ENCODE measurements at regions not wholly inside any gene's neighbourhood (a gene's known extent, or its start where the extent isn't known, plus 50 kb on each side); places are given as distances from the start of the nearest gene placed in this dataset.

- POLR2A ChIA-PET, result no interaction called here
- H4K20me1 ChIP-seq (replicated peaks; ENCODE audit: control insufficient read depth, insufficient read depth, low read length), result no peaks in the 10 kb centered on the region
- CTCF ChIA-PET (ENCODE audit: low intra/inter-chr PET ratio), result no interaction called here
- WGBS (ENCODE audit: insufficient coverage, low coverage, missing lambda C conversion rate), result 0% methylated on average over 2 of the region's 2 CpGs
- H3K4me3 ChIP-seq, result no peak overlapping the region
- intact Hi-C loops (cut with micrococcal nuclease) (no loop called here), in situ Hi-C loops (cut with MboI) (no loop called here)
- no peaks in the 10 kb centered on the region for H3K9me1 ChIP-seq (ENCODE audit: control insufficient read depth, insufficient read depth, low read length)
- H3K79me2 ChIP-seq (ENCODE audit: control insufficient read depth, insufficient read depth, low read length), result no peaks in the 10 kb centered on the region
- no peaks in the 10 kb centered on the region for H3K36me3 ChIP-seq (ENCODE audit: control insufficient read depth, insufficient read depth, low read length)
- ATAC-seq (no peak), DNase-seq (ENCODE audit: extremely low read depth in 1 of 4, low spot score in 3 of 4) (no peak), FAIRE-seq (no peak)
- BruUV-seq (replicated peaks), result no TSS peak
- H3K4me2 ChIP-seq (ENCODE audit: insufficient read depth, low read length), result no peak overlapping the region
- no peaks in the 10 kb centered on the region for H3K4me1 ChIP-seq (replicated peaks in 1 of 2; ENCODE audit: control insufficient read depth in 2 of 2, insufficient read depth in 2 of 2, low read length in 2 of 2)
- H3K9me3 ChIP-seq (replicated peaks; ENCODE audit: control insufficient read depth, insufficient read depth, low read depth, low read length), result no peaks in the 10 kb centered on the region
- no peak overlapping the region for H2AFZ ChIP-seq (ENCODE audit: low read depth, low read length)
- H3K9ac ChIP-seq (ENCODE audit: insufficient read depth in 1 of 2, low read depth in 2 of 2, low read length in 2 of 2), result no peak overlapping the region
- no peaks in the 10 kb centered on the region for H3K27me3 ChIP-seq (ENCODE audit: control insufficient read depth in 2 of 2, insufficient read depth in 2 of 2, low read length in 2 of 2)
- no peak for TF ChIP-seq DNMT1 (IDR thresholded peaks at IDR 0.05)
- TF ChIP-seq RBBP5 (IDR thresholded peaks at IDR 0.05; ENCODE audit: borderline replicate concordance, insufficient read depth, low read length, poor library complexity, severe bottlenecking), result no peak
- no peak for TF ChIP-seq EZH2 (IDR thresholded peaks at IDR 0.05; ENCODE audit: borderline replicate concordance, low read depth, low read length)
- TF ChIP-seq DACH1 (IDR thresholded peaks at IDR 0.05; ENCODE audit: partially characterized antibody), result no peak
- no peak for TF ChIP-seq RBM39 (optimal IDR thresholded peaks at IDR 0.05; ENCODE audit: low read depth, low read length)
- TF ChIP-seq NFIC (IDR thresholded peaks at IDR 0.05), result no peak
- TF ChIP-seq ZNF282 (CRISPR knock-in tag; IDR thresholded peaks at IDR 0.05), result no peak
- no peak for TF ChIP-seq ZNF134 (CRISPR knock-in tag; conservative IDR thresholded peaks at IDR 0.05)
- no peak for TF ChIP-seq HDGF (IDR thresholded peaks at IDR 0.05)
- TF ChIP-seq ZBTB12 (CRISPR knock-in tag; IDR thresholded peaks at IDR 0.05), result no peak
- TF ChIP-seq, protein P1, sequence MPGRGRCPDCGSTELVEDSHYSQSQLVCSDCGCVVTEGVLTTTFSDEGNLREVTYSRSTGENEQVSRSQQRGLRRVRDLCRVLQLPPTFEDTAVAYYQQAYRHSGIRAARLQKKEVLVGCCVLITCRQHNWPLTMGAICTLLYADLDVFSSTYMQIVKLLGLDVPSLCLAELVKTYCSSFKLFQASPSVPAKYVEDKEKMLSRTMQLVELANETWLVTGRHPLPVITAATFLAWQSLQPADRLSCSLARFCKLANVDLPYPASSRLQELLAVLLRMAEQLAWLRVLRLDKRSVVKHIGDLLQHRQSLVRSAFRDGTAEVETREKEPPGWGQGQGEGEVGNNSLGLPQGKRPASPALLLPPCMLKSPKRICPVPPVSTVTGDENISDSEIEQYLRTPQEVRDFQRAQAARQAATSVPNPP (IDR thresholded peaks at IDR 0.05; ENCODE audit: borderline replicate concordance, insufficient read depth, insufficient read length), result no peak
- TF ChIP-seq ZNF695 (CRISPR knock-in tag; IDR thresholded peaks at IDR 0.05), result no peak
- no peak for TF ChIP-seq RERE (CRISPR knock-in tag; IDR thresholded peaks at IDR 0.05; ENCODE audit: borderline replicate concordance)
- TF ChIP-seq, protein P2, sequence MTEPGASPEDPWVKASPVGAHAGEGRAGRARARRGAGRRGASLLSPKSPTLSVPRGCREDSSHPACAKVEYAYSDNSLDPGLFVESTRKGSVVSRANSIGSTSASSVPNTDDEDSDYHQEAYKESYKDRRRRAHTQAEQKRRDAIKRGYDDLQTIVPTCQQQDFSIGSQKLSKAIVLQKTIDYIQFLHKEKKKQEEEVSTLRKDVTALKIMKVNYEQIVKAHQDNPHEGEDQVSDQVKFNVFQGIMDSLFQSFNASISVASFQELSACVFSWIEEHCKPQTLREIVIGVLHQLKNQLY (CRISPR knock-in tag; conservative IDR thresholded peaks at IDR 0.05), result no peak
- no peak for TF ChIP-seq CEBPB (tag; IDR thresholded peaks at IDR 0.05)
- no peak for TF ChIP-seq RHOXF2B (CRISPR knock-in tag; conservative IDR thresholded peaks at IDR 0.05)
- no peak overlapping the region for H3K27ac ChIP-seq (ENCODE audit: extremely low read depth, low read depth, low read length)
Observed at GRCh38 chr6:74170118-74170517, 474.1 kb downstream of the CD109 start.

Data from K562 (cell line).